ENCODE measurements at regions not wholly inside any gene's neighbourhood (a gene's known extent, or its start where the extent isn't known, plus 50 kb on each side); places are given as distances from the start of the nearest gene placed in this dataset.
"Not testable (repeated sequence)": the region's sequence is repeated elsewhere in the genome, so short reads cannot be mapped to it uniquely, and the experiment has no call there.

DNA sequence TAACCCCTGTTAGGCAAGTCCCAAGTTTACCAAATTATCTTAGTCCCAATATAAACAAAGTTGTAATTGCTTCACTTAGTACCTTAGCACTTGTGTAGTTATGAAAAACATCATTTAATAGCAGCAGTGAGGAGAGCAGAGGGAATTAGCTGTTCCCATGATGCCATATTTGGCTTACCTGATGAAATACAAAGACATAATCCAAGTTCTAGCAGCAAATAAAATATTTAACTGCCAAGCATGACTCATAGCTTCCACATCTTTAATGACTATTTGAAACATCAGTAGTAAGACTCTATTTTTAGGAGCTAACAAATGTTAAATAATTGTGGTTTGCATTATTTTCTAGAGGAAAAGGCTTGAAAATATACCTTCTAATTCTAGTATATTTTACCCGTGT is 94.0 kb upstream of the MCHR2 start:
- no peak for DNase-seq

DNA sequence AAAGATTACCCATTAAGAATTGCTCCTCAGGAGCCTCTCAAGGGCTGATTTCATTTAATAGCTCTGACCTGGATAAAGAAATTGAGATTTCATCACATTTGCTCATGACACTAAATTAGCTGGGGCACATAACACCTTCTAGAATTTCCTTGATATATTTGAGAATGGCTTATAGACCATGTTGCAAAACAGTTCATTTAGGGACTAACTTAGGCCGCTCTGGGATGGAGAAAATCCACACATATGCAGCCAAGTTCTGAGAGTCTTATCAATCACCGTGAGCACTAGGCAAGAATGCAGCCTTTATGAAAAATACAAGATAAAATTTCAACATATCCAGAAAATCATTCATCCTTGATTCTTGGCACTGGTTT is 91.0 kb upstream of the MCHR2 start:
- no peak for DNase-seq

GRCh38 chr6:100084316-100084990 is 90.4 kb upstream of the MCHR2 start:
- DNase-seq, result no peak

GRCh38 chr6:100078509-100078908 is 84.5 kb upstream of the MCHR2 start:
- DNase-seq, result no peak

- DNase-seq, result no peak
Observed at GRCh38 chr6:100065348-100065747, 71.3 kb upstream of the MCHR2 start.

GRCh38 chr6:100062621-100063020 is 68.6 kb upstream of the MCHR2 start:
- DNase-seq, result no peak

- no peak for DNase-seq
Observed at GRCh38 chr6:100057941-100058340, 63.9 kb upstream of the MCHR2 start.

DNA sequence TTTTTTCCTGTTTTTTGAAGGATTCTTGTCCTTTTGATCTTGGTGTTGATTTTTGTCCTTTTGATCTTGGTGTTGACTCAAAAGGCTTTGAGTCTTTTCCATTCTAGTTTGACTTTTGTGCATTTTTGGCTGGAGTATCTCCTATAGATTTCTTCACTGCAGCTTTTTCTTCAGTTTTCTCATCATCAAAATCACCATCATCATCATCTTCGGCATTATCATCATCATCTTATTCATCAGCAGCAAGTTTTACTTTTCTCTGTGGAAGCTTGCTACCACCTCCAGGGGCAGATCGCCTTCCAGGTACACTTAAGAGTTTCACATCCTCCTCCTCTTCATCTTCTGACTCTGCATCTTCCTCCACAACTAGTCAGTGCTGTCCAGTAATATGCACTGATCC is 56.5 kb upstream of the MCHR2 start:
- DNase-seq, result no peak

DNA sequence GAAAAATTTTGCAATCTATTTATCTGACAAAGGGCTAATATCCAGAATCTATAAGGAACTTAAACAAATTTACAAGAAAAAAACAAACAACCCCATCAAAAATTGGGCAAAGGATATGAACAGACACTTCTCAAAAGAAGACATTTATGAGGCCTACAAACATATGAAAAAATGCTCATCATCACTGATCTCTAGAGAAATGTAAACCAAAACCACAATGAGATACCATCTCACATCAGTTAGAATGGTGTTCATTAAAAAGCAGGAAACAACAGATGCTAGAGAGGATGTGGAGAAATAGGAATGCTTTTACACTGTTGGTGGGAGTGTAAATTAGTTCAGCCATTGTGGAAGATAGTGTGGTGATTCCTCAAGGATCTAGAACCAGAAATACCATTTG is 49.9 kb upstream of the MCHR2 start:
- not testable (repeated sequence) for DNase-seq
